Neural cell (in vitro differentiated cells): ENCODE measurements at regions not wholly inside any gene's neighbourhood (a gene's known extent, or its start where the extent isn't known, plus 50 kb on each side); places are given as distances from the start of the nearest gene placed in this dataset.

Source experiments
- H2AFZ ChIP-seq: fragments of 200-600, 300-800 bp; sonication (generic), shearing (Covaris generic); 2 replicates; pipeline ENCODE4 v1.6.0; 2014; ENCODE audit warnings: low read depth, mild to moderate bottlenecking, antibody characterized with exemption, low read length, moderate library complexity
- H3F3A ChIP-seq: fragments of 200-600 bp; shearing (Covaris generic); 2 replicates; pipeline ENCODE4 v1.6.1; 2016; ENCODE audit warnings: mild to moderate bottlenecking, moderate library complexity, mixed read lengths, antibody characterized with exemption, low read length; ENCODE audit not compliant: insufficient read depth, poor library complexity, severe bottlenecking
- H3K27ac ChIP-seq: fragments of 200-600, 300-800 bp; sonication (generic), shearing (Covaris generic); 2 replicates; pipeline ENCODE4 v1.5.1; 2014; ENCODE audit warnings: mild to moderate bottlenecking, low read length, moderate library complexity
- H3K27me3 ChIP-seq: fragments of 300-800, 200-600 bp; sonication (generic), shearing (Covaris generic); 2 replicates; pipeline ENCODE4 v1.6.0; 2014; ENCODE audit warnings: mild to moderate bottlenecking, low read depth, low read length, moderate library complexity; ENCODE audit not compliant: insufficient read depth
- H3K36me3 ChIP-seq: fragments of 300-800, 200-600 bp; sonication (generic), shearing (Covaris generic); 2 replicates; pipeline ENCODE4 v1.5.1; 2014; ENCODE audit warnings: mild to moderate bottlenecking, antibody characterized with exemption, low read length, moderate library complexity; ENCODE audit not compliant: insufficient read depth
- H3K4me2 ChIP-seq: fragments of 300-800, 200-600 bp; sonication (generic), shearing (Covaris generic); 2 replicates; pipeline ENCODE4 v1.6.0; 2014; ENCODE audit warnings: mild to moderate bottlenecking, low read length
- H3K4me3 ChIP-seq: fragments of 300-800, 200-600 bp; sonication (generic), shearing (Covaris generic); 2 replicates; pipeline ENCODE4 v1.5.1; 2014; ENCODE audit warnings: mild to moderate bottlenecking, low read length, moderate library complexity
- H3K79me2 ChIP-seq: fragments of 200-600 bp; shearing (Covaris generic); replicated peaks from 2 replicates; pipeline ENCODE4 v1.6.0; 2014; ENCODE audit warnings: mild to moderate bottlenecking, low read length, moderate library complexity; ENCODE audit not compliant: insufficient read depth
- H3K9ac ChIP-seq: fragments of 300-800, 200-600 bp; sonication (generic), shearing (Covaris generic); 2 replicates; pipeline ENCODE4 v1.6.1; 2016; ENCODE audit warnings: mild to moderate bottlenecking, low read length, mixed read lengths
- H3K9me2 ChIP-seq: fragments of 200-600 bp; shearing (Covaris generic); 2 replicates; pipeline ENCODE4 v1.6.1; 2016; ENCODE audit warnings: mild to moderate bottlenecking, low read length, mixed read lengths; ENCODE audit not compliant: insufficient read depth
- H3K9me3 ChIP-seq: fragments of 200-600, 300-800 bp; sonication (generic), shearing (Covaris generic); 2 replicates; pipeline ENCODE4 v1.6.1; 2016; ENCODE audit warnings: mild to moderate bottlenecking, mixed run types, low read length, moderate library complexity, mixed read lengths
- H4K20me1 ChIP-seq: fragments of 200-600 bp; shearing (Covaris generic); 2 replicates; pipeline ENCODE4 v1.6.1; 2016; ENCODE audit warnings: mild to moderate bottlenecking, mixed run types; ENCODE audit not compliant: insufficient read depth
- EP300 ChIP-seq: fragments of 450-650 bp; conservative IDR thresholded peaks from 2 replicates; pipeline ENCODE4 v1.6.1; 2014; ENCODE audit warnings: antibody characterized with exemption, mild to moderate bottlenecking, moderate library complexity; ENCODE audit not compliant: poor library complexity, severe bottlenecking
- EZH2 ChIP-seq: fragments of 200-600, 300-800 bp; shearing (Covaris generic), sonication (generic); IDR thresholded peaks from 2 replicates; pipeline ENCODE4 v1.6.1; 2014; ENCODE audit warnings: antibody characterized with exemption, low read length, borderline replicate concordance, mild to moderate bottlenecking; ENCODE audit not compliant: insufficient read depth, poor library complexity, severe bottlenecking
- MXI1 ChIP-seq: fragments of 450-650 bp; conservative IDR thresholded peaks from 2 replicates; pipeline ENCODE4 v1.6.1; 2014; ENCODE audit warnings: antibody characterized with exemption, mild to moderate bottlenecking; ENCODE audit not compliant: poor library complexity, severe bottlenecking
- POLR2AphosphoS5 ChIP-seq: IDR thresholded peaks from 2 replicates; pipeline ENCODE4 v1.6.1; 2012
- RAD21 ChIP-seq: fragments of 450-650 bp; conservative IDR thresholded peaks from 2 replicates; pipeline ENCODE4 v1.6.1; 2014; ENCODE audit warnings: antibody characterized with exemption, mild to moderate bottlenecking, moderate library complexity
- SMC3 ChIP-seq: fragments of 450-650 bp; conservative IDR thresholded peaks from 2 replicates; pipeline ENCODE4 v1.6.1; 2014; ENCODE audit warnings: antibody characterized with exemption, mild to moderate bottlenecking, moderate library complexity; ENCODE audit not compliant: poor library complexity
- TAF1 ChIP-seq: IDR thresholded peaks from 2 replicates; pipeline ENCODE4 v1.6.1; 2012; ENCODE audit warnings: low read depth
- TF ChIP-seq, protein P1 (sequence below): IDR thresholded peaks from 2 replicates; pipeline ENCODE4 v1.6.1; 2012; ENCODE audit warnings: borderline replicate concordance
- TF ChIP-seq, protein P2 (sequence below): fragments of 450-650 bp; IDR thresholded peaks from 2 replicates; pipeline ENCODE4 v1.5.1; 2014; ENCODE audit warnings: antibody characterized with exemption, mild to moderate bottlenecking, moderate library complexity; ENCODE audit not compliant: poor library complexity, severe bottlenecking

DNA sequence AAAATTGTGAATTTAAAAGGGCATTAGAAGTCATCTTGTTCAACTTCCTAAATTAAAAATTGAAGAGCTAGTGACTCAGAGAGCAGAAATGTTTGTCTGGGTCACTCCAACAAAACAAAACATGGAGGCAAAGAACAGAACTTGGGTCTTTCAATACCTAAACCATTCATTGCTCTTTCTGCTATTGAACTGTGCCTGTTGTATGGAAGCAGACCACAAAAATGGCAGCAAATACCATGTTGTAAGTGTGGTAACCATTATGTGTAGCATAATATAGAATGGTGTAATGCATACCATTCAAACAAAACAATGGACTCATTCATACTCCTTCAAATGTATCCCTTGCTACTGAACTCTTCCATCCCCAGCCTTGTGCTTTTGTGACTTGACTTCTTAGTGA is 360.2 kb upstream of the NRG3 start:
- Histone ChIP-seq H3K36me3 (no peaks in the 10 kb centered on the region), H2AFZ (no peak overlapping the region), H3K9me3 (no peaks in the 10 kb centered on the region), H3K79me2 (no peaks in the 10 kb centered on the region), H3K4me2 (no peak overlapping the region), H4K20me1 (no peaks in the 10 kb centered on the region), H3K27ac (no peak overlapping the region), H3F3A (no peaks in the 10 kb centered on the region), H3K4me3 (no peak overlapping the region), H3K9me2 (no peaks in the 10 kb centered on the region), H3K9ac (no peak overlapping the region), H3K27me3 (no peaks in the 10 kb centered on the region)
- no peak for TF ChIP-seq EP300
- TF ChIP-seq, protein P1, sequence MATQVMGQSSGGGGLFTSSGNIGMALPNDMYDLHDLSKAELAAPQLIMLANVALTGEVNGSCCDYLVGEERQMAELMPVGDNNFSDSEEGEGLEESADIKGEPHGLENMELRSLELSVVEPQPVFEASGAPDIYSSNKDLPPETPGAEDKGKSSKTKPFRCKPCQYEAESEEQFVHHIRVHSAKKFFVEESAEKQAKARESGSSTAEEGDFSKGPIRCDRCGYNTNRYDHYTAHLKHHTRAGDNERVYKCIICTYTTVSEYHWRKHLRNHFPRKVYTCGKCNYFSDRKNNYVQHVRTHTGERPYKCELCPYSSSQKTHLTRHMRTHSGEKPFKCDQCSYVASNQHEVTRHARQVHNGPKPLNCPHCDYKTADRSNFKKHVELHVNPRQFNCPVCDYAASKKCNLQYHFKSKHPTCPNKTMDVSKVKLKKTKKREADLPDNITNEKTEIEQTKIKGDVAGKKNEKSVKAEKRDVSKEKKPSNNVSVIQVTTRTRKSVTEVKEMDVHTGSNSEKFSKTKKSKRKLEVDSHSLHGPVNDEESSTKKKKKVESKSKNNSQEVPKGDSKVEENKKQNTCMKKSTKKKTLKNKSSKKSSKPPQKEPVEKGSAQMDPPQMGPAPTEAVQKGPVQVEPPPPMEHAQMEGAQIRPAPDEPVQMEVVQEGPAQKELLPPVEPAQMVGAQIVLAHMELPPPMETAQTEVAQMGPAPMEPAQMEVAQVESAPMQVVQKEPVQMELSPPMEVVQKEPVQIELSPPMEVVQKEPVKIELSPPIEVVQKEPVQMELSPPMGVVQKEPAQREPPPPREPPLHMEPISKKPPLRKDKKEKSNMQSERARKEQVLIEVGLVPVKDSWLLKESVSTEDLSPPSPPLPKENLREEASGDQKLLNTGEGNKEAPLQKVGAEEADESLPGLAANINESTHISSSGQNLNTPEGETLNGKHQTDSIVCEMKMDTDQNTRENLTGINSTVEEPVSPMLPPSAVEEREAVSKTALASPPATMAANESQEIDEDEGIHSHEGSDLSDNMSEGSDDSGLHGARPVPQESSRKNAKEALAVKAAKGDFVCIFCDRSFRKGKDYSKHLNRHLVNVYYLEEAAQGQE, result no peak
- TF ChIP-seq SMC3, result no peak
- TF ChIP-seq POLR2AphosphoS5, result no peak
- TF ChIP-seq MXI1, result no peak
- no peak for TF ChIP-seq RAD21
- TF ChIP-seq TAF1, result no peak
- TF ChIP-seq, protein P2, sequence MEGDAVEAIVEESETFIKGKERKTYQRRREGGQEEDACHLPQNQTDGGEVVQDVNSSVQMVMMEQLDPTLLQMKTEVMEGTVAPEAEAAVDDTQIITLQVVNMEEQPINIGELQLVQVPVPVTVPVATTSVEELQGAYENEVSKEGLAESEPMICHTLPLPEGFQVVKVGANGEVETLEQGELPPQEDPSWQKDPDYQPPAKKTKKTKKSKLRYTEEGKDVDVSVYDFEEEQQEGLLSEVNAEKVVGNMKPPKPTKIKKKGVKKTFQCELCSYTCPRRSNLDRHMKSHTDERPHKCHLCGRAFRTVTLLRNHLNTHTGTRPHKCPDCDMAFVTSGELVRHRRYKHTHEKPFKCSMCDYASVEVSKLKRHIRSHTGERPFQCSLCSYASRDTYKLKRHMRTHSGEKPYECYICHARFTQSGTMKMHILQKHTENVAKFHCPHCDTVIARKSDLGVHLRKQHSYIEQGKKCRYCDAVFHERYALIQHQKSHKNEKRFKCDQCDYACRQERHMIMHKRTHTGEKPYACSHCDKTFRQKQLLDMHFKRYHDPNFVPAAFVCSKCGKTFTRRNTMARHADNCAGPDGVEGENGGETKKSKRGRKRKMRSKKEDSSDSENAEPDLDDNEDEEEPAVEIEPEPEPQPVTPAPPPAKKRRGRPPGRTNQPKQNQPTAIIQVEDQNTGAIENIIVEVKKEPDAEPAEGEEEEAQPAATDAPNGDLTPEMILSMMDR, result no peak
- no peak for TF ChIP-seq EZH2

DNA sequence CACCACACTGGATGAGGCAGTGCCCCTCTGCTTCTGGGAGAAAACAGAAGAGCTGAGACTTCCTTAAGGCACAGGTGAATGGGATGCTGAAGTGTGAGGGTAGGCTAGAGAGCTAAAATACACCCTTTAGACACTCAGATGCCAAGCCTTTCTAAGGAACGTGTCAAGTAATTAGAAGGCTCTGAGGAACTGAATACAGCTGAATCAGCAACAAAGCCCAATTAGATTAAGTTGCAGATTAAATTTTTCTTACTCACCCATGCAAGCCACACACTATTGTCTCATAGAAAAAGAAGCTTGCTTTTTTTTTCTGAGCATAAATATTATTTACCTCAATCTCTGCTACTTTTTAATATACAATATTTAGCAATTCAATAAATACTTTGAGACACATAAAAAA is 354.3 kb upstream of the NRG3 start:
- Histone ChIP-seq H3K27me3 (no peaks in the 10 kb centered on the region), H3K4me2 (no peak overlapping the region), H3K79me2 (no peaks in the 10 kb centered on the region), H3K36me3 (no peaks in the 10 kb centered on the region), H3K27ac (no peak overlapping the region), H3K9me3 (no peaks in the 10 kb centered on the region), H4K20me1 (no peaks in the 10 kb centered on the region), H3K9me2 (no peaks in the 10 kb centered on the region), H3K9ac (no peak overlapping the region), H2AFZ (no peak overlapping the region), H3K4me3 (no peak overlapping the region), H3F3A (no peaks in the 10 kb centered on the region)
- TF ChIP-seq RAD21 (no peak), SMC3 (no peak), EP300 (no peak), TAF1 (no peak), MXI1 (no peak), POLR2AphosphoS5 (no peak), EZH2 (no peak)
- TF ChIP-seq, protein P1, result no peak
- TF ChIP-seq, protein P2, result no peak
